DOHH2 (cell line): ENCODE measurements at regions not wholly inside any gene's neighbourhood (a gene's known extent, or its start where the extent isn't known, plus 50 kb on each side); places are given as distances from the start of the nearest gene placed in this dataset.

Experiments
- H3F3A ChIP-seq: fragments of 200-600 bp; sonication (generic), shearing (Covaris generic); 2 replicates; pipeline ENCODE4 v1.6.0; 2016; ENCODE audit warnings: antibody characterized with exemption, mild to moderate bottlenecking; ENCODE audit not compliant: control insufficient read depth, insufficient read depth
- H3K27ac ChIP-seq: fragments of 200-600 bp; sonication (generic); 2 replicates; pipeline ENCODE4 v1.5.1; 2014; ENCODE audit warnings: low read depth, mild to moderate bottlenecking, low read length, moderate library complexity
- H3K27me3 ChIP-seq: fragments of 200-600 bp; sonication (generic); 2 replicates; pipeline ENCODE4 v1.6.1; 2014; ENCODE audit warnings: mild to moderate bottlenecking, low read length, mixed read lengths; ENCODE audit not compliant: control insufficient read depth
- H3K36me3 ChIP-seq: fragments of 200-600 bp; sonication (generic); 2 replicates; pipeline ENCODE4 v1.6.1; 2014; ENCODE audit warnings: mild to moderate bottlenecking, low read length, moderate library complexity, mixed read lengths; ENCODE audit not compliant: control insufficient read depth
- H3K4me1 ChIP-seq: fragments of 200-600 bp; sonication (generic); 2 replicates; pipeline ENCODE4 v1.6.1; 2014; ENCODE audit warnings: mild to moderate bottlenecking, low read length, mixed read lengths; ENCODE audit not compliant: control insufficient read depth
- H3K4me2 ChIP-seq: fragments of 200-600 bp; sonication (generic); 2 replicates; pipeline ENCODE4 v1.6.0; 2014; ENCODE audit warnings: mild to moderate bottlenecking, low read length, moderate library complexity
- H3K4me3 ChIP-seq: fragments of 200-600 bp; sonication (generic); 2 replicates; pipeline ENCODE4 v1.5.1; 2014; ENCODE audit warnings: mild to moderate bottlenecking, low read length, mixed read lengths
- H3K79me2 ChIP-seq: fragments of 200-600 bp; sonication (generic); 2 replicates; pipeline ENCODE4 v1.6.1; 2014; ENCODE audit warnings: mild to moderate bottlenecking, low read length, mixed read lengths; ENCODE audit not compliant: control insufficient read depth
- H3K9me2 ChIP-seq: fragments of 200-600 bp; sonication (generic); replicated peaks from 2 replicates; pipeline ENCODE4 v1.6.1; 2014; ENCODE audit warnings: mild to moderate bottlenecking, low read length, mixed read lengths; ENCODE audit not compliant: control insufficient read depth
- H3K9me3 ChIP-seq: fragments of 200-600 bp; sonication (generic); 2 replicates; pipeline ENCODE4 v1.6.1; 2014; ENCODE audit warnings: antibody characterized with exemption, low read length, mixed read lengths; ENCODE audit not compliant: control insufficient read depth, insufficient read depth
- H4K20me1 ChIP-seq: fragments of 200-600 bp; sonication (generic); 2 replicates; pipeline ENCODE4 v1.6.0; 2014; ENCODE audit warnings: low read depth, mild to moderate bottlenecking, antibody characterized with exemption, low read length, moderate library complexity; ENCODE audit not compliant: control insufficient read depth, insufficient read depth
- EZH2phosphoT487 ChIP-seq: fragments of 200-600 bp; sonication (generic); IDR thresholded peaks from 2 replicates; pipeline ENCODE4 v1.6.1; 2017; ENCODE audit warnings: borderline replicate concordance, mild to moderate bottlenecking, antibody characterized with exemption, low read length, moderate library complexity, mixed read lengths
- TF ChIP-seq, protein P1 (sequence below): fragments of 200-600 bp; sonication (generic); IDR thresholded peaks from one replicate; pipeline ENCODE4 v1.5.1; 2014; ENCODE audit warnings: antibody characterized with exemption, mild to moderate bottlenecking, low read depth, low read length; ENCODE audit not compliant: poor library complexity, severe bottlenecking

- Histone ChIP-seq H3K27me3 (0 out of 2 replicates have a peak, but pooled peaks cover 2% of the 10 kb centered on the region), H3K27ac (no peak overlapping the region), H4K20me1 (no peaks in the 10 kb centered on the region), H3K4me1 (no peaks in the 10 kb centered on the region), H3K9me3 (no peaks in the 10 kb centered on the region), H3K79me2 (no peaks in the 10 kb centered on the region), H3K36me3 (no peaks in the 10 kb centered on the region), H3F3A (no peaks in the 10 kb centered on the region), H3K4me3 (no peak overlapping the region), H3K9me2 (no peaks in the 10 kb centered on the region), H3K4me2 (no peak overlapping the region)
- TF ChIP-seq EZH2phosphoT487, result no peak
- TF ChIP-seq, protein P1, sequence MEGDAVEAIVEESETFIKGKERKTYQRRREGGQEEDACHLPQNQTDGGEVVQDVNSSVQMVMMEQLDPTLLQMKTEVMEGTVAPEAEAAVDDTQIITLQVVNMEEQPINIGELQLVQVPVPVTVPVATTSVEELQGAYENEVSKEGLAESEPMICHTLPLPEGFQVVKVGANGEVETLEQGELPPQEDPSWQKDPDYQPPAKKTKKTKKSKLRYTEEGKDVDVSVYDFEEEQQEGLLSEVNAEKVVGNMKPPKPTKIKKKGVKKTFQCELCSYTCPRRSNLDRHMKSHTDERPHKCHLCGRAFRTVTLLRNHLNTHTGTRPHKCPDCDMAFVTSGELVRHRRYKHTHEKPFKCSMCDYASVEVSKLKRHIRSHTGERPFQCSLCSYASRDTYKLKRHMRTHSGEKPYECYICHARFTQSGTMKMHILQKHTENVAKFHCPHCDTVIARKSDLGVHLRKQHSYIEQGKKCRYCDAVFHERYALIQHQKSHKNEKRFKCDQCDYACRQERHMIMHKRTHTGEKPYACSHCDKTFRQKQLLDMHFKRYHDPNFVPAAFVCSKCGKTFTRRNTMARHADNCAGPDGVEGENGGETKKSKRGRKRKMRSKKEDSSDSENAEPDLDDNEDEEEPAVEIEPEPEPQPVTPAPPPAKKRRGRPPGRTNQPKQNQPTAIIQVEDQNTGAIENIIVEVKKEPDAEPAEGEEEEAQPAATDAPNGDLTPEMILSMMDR, result no peak
Observed at GRCh38 chr5:14075937-14076336, 67.2 kb upstream of the TRIO start.

DNA sequence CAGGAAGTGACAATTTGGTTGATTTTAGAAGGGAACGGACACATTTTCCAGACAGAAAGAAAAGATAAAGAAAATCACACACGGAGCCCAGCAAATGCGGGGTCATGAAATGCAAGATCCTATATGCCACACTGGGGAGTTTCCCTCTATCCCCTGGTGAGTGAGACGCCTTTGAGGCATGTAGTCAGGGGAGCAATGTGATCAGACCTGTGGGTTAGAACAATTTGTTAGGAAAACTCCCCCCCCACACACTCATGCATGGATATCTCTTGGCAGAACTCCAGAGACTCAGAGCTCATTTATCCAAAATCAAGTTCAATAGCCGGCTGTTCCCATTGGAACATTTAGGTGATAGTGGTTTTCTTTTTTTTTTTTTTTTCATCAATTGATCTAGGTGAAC is 71.7 kb upstream of the TRIO start:
- Histone ChIP-seq H3K4me1 (no peaks in the 10 kb centered on the region), H4K20me1 (no peaks in the 10 kb centered on the region), H3K9me3 (no peaks in the 10 kb centered on the region), H3K36me3 (no peaks in the 10 kb centered on the region), H3K79me2 (no peaks in the 10 kb centered on the region), H3K27me3 (peaks cover 6% of the 10 kb centered on the region), H3K4me2 (no peak overlapping the region), H3K4me3 (no peak overlapping the region), H3F3A (no peaks in the 10 kb centered on the region), H3K27ac (no peak overlapping the region), H3K9me2 (no peaks in the 10 kb centered on the region)
- TF ChIP-seq, protein P1, result no peak
- no peak for TF ChIP-seq EZH2phosphoT487

GRCh38 chr5:14069021-14069420 is 74.1 kb upstream of the TRIO start:
- Histone ChIP-seq H3K4me1 (no peaks in the 10 kb centered on the region), H3K4me2 (no peak overlapping the region), H3K27me3 (peaks cover 6% of the 10 kb centered on the region), H3K4me3 (no peak overlapping the region), H3K79me2 (no peaks in the 10 kb centered on the region), H3F3A (no peaks in the 10 kb centered on the region), H3K9me2 (no peaks in the 10 kb centered on the region), H3K36me3 (no peaks in the 10 kb centered on the region), H3K9me3 (no peaks in the 10 kb centered on the region), H4K20me1 (no peaks in the 10 kb centered on the region), H3K27ac (no peak overlapping the region)
- TF ChIP-seq, protein P1, result no peak
- no peak for TF ChIP-seq EZH2phosphoT487

DNA sequence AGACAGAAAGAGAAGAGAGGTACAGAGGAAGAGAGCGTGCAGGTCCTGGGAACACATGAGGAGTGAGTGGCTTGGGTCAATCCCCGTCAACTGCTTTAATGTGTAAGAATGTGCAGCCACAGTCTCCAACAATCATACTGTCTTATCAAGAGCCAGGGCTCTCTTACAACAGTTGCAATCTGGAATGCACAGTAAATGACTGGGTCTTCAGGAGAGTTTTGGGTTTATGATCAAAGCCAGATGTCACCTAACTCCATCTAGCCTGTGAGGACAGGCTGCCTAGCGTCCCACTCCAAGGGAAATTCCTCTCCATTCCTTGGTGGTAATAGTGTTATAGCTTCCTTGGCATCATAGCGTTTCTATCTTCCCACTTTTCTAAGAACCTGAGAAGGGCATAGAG is 75.0 kb upstream of the TRIO start:
- H4K20me1 ChIP-seq, result no peaks in the 10 kb centered on the region
- no peak overlapping the region for H3K4me2 ChIP-seq
- peaks cover 6% of the 10 kb centered on the region for H3K27me3 ChIP-seq
- no peaks in the 10 kb centered on the region for H3K9me3 ChIP-seq
- no peaks in the 10 kb centered on the region for H3F3A ChIP-seq
- no peak overlapping the region for H3K27ac ChIP-seq
- H3K79me2 ChIP-seq, result no peaks in the 10 kb centered on the region
- TF ChIP-seq, protein P1, result no peak
- H3K9me2 ChIP-seq, result no peaks in the 10 kb centered on the region
- H3K36me3 ChIP-seq, result no peaks in the 10 kb centered on the region
- H3K4me3 ChIP-seq, result no peak overlapping the region
- H3K4me1 ChIP-seq, result no peaks in the 10 kb centered on the region
